OCI-LY3 (cell line): ENCODE measurements at regions not wholly inside any gene's neighbourhood (a gene's known extent, or its start where the extent isn't known, plus 50 kb on each side); places are given as distances from the start of the nearest gene placed in this dataset.

Experiments used
- EZH2phosphoT487 ChIP-seq: fragments of 200-600 bp; shearing (Covaris generic); IDR thresholded peaks from 2 replicates; pipeline ENCODE4 v1.6.1; 2018; ENCODE audit warnings: antibody characterized with exemption, mixed run types, low read depth
- TF ChIP-seq, protein P1 (sequence below): fragments of 200-600, 300-600 bp; sonication (generic); IDR thresholded peaks from 2 replicates; pipeline ENCODE4 v1.5.1; 2014; ENCODE audit warnings: antibody characterized with exemption, low read length, low read depth

DNA sequence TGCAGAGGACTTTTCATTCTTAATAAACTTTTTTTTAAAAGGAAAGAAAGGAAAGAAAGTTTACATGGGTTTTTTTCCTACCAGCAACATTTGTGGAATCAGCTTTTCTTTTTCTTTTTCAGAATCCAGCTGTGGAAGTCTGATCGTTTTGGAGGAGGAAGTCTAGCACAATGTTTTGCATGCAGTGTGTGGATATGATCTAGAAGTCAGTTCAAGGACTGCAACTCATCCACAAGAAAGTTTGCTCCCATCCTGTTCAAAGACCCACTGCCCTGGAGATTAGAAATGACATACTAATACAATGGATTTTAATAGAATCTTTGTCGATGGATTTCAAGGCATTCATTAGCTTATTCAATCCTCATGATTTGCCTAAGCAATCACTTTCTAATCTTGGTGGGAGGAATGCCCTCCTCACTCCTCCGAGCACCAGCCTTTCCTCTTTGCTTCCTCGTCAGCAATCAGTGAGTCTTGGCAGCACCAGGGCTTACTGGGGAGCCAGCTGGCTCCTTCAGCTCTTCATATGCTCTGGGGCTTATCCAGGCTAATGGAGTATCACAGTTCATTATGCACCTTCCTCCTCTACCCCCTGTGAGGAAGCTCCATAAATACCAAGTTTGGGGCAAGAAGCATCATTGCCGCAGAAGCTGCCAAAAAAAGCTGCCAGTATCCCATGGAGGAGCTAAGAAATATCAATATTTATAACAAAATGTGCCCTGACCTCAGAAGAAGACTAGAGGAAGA is 392.3 kb upstream of the PKN2 start:
- TF ChIP-seq, protein P1, sequence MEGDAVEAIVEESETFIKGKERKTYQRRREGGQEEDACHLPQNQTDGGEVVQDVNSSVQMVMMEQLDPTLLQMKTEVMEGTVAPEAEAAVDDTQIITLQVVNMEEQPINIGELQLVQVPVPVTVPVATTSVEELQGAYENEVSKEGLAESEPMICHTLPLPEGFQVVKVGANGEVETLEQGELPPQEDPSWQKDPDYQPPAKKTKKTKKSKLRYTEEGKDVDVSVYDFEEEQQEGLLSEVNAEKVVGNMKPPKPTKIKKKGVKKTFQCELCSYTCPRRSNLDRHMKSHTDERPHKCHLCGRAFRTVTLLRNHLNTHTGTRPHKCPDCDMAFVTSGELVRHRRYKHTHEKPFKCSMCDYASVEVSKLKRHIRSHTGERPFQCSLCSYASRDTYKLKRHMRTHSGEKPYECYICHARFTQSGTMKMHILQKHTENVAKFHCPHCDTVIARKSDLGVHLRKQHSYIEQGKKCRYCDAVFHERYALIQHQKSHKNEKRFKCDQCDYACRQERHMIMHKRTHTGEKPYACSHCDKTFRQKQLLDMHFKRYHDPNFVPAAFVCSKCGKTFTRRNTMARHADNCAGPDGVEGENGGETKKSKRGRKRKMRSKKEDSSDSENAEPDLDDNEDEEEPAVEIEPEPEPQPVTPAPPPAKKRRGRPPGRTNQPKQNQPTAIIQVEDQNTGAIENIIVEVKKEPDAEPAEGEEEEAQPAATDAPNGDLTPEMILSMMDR = no peak
- no peak for TF ChIP-seq EZH2phosphoT487
